CD14-positive monocyte (primary cell): ENCODE measurements at regions not wholly inside any gene's neighbourhood (a gene's known extent, or its start where the extent isn't known, plus 50 kb on each side); places are given as distances from the start of the nearest gene placed in this dataset.

Source experiments
- DNase-seq, 3 donors: peaks; one replicate each; pipeline ENCODE4 v3.0.0-alpha.2; 2011 to 2022
- H2AFZ ChIP-seq: 2 replicates; pipeline ENCODE4 v1.6.0; 2012; ENCODE audit warnings: mild to moderate bottlenecking, low read depth, low read length, inconsistent platforms; ENCODE audit not compliant: insufficient read depth, poor library complexity, severe bottlenecking
- H3K27ac ChIP-seq, 2 donors: 1 replicate in 1 of 2; 2 replicates in 1 of 2; pipeline ENCODE4 v1.5.1; 2012 to 2013; ENCODE audit warnings: low read length in 2 of 2, control low read depth in 1 of 2, inconsistent platforms in 1 of 2, low read depth in 1 of 2, mild to moderate bottlenecking in 1 of 2
- H3K27me3 ChIP-seq, 2 donors: one replicate each; pipeline versions ENCODE4 v1.6.0 to v1.6.1; 2011 to 2013; ENCODE audit warnings: low read length in 2 of 2; ENCODE audit not compliant: control insufficient read depth in 2 of 2, insufficient read depth in 2 of 2
- H3K36me3 ChIP-seq, 2 donors: replicated peaks in 1 of 2; 1 replicate in 1 of 2; 2 replicates in 1 of 2; pipeline versions ENCODE4 v1.5.1 to v1.6.1; 2012 to 2013; ENCODE audit warnings: low read length in 2 of 2, control low read depth in 1 of 2, inconsistent platforms in 1 of 2, mild to moderate bottlenecking in 1 of 2; ENCODE audit not compliant: insufficient read depth in 2 of 2, control insufficient read depth in 1 of 2
- H3K4me1 ChIP-seq, 2 donors: 1 replicate in 1 of 2; 2 replicates in 1 of 2; pipeline versions ENCODE4 v1.5.1 to v1.6.1; 2012 to 2013; ENCODE audit warnings: low read length in 2 of 2, control low read depth in 1 of 2, inconsistent platforms in 1 of 2, mild to moderate bottlenecking in 1 of 2, moderate library complexity in 1 of 2; ENCODE audit not compliant: insufficient read depth in 2 of 2, control insufficient read depth in 1 of 2
- H3K4me2 ChIP-seq: replicated peaks from 2 replicates; pipeline ENCODE3; 2012; ENCODE audit warnings: low read length, moderate library complexity, mild to moderate bottlenecking; ENCODE audit not compliant: poor library complexity, severe bottlenecking; ENCODE audit errors: extremely low read depth
- H3K4me3 ChIP-seq, 3 experiments: fragments of 200-600 bp in 1 of 3; sonication (generic) in 1 of 3; replicated peaks in 1 of 3; 1 replicate in 2 of 3; 2 replicates in 1 of 3; pipeline ENCODE4 v1.5.1; 2011 to 2013; ENCODE audit warnings: low read length in 3 of 3, mild to moderate bottlenecking in 3 of 3, control low read depth in 2 of 3, low read depth in 2 of 3, inconsistent platforms in 1 of 3, moderate library complexity in 1 of 3
- H3K79me2 ChIP-seq: 2 replicates; pipeline ENCODE4 v1.6.0; 2012; ENCODE audit warnings: mild to moderate bottlenecking, control low read depth, inconsistent platforms, low read length, moderate library complexity; ENCODE audit not compliant: insufficient read depth
- H3K9ac ChIP-seq: 2 replicates; pipeline ENCODE4 v1.6.0; 2017; ENCODE audit warnings: low read length, mild to moderate bottlenecking; ENCODE audit not compliant: insufficient read depth, poor library complexity, severe bottlenecking
- H3K9me3 ChIP-seq, 2 donors: replicated peaks in 1 of 2; 1 replicate in 1 of 2; 2 replicates in 1 of 2; pipeline versions ENCODE4 v1.5.1 to v1.6.1; 2012 to 2013; ENCODE audit warnings: low read length in 2 of 2, control low read depth in 1 of 2; ENCODE audit not compliant: control insufficient read depth in 1 of 2, insufficient read depth in 1 of 2
- H4K20me1 ChIP-seq: 2 replicates; pipeline ENCODE4 v1.6.0; 2012; ENCODE audit warnings: mild to moderate bottlenecking, low read length, control low read depth, moderate library complexity; ENCODE audit not compliant: insufficient read depth
- H3K27ac Mint-ChIP-seq, 7 donors: one replicate each; pipeline ENCODE4 v1.8.0; 2020; ENCODE audit warnings: mild to moderate bottlenecking in 7 of 7, mixed read lengths in 7 of 7, moderate library complexity in 6 of 7, inconsistent platforms in 2 of 7
- H3K27me3 Mint-ChIP-seq, 3 donors: one replicate each; pipeline ENCODE4 v1.8.0; 2021 to 2022; ENCODE audit warnings: low read depth in 3 of 3, mild to moderate bottlenecking in 3 of 3, mixed read lengths in 3 of 3, moderate library complexity in 3 of 3, inconsistent platforms in 1 of 3
- H3K36me3 Mint-ChIP-seq, 2 donors: one replicate each; pipeline ENCODE4 v1.8.0; 2020; ENCODE audit warnings: mixed read lengths in 2 of 2, inconsistent platforms in 1 of 2, mild to moderate bottlenecking in 1 of 2
- H3K4me1 Mint-ChIP-seq: one replicate; pipeline ENCODE4 v1.8.0; 2020; ENCODE audit warnings: mild to moderate bottlenecking, mixed read lengths
- H3K4me3 Mint-ChIP-seq, 2 donors: one replicate each; pipeline ENCODE4 v1.8.0; 2020; ENCODE audit warnings: mild to moderate bottlenecking in 2 of 2, mixed read lengths in 2 of 2, moderate library complexity in 1 of 2
- H3K9me3 Mint-ChIP-seq, 7 donors: one replicate each; pipeline ENCODE4 v1.8.0; 2020 to 2022; ENCODE audit warnings: mixed read lengths in 7 of 7, mild to moderate bottlenecking in 6 of 7, moderate library complexity in 6 of 7, inconsistent platforms in 2 of 7
- CTCF ChIP-seq: fragments of 200-600 bp; IDR thresholded peaks from one replicate; pipeline ENCODE4 v1.8.0; 2022; ENCODE audit warnings: antibody characterized with exemption, mild to moderate bottlenecking
- WGBS: methylation state at CpG from one replicate; pipeline ENCODE4 v1.1.5; 2013; ENCODE audit warnings: missing lambda C conversion rate; ENCODE audit not compliant: insufficient coverage; 5-methylcytosine and 5-hydroxymethylcytosine counted together
- intact Hi-C, 2 donors: fragments of 100-400 bp; cut with micrococcal nuclease; formaldehyde crosslinking; loops; one replicate each; pipeline versions ENCODE4 v1.15.0 to v1.15.1; 2023

GRCh38 chr14:86153480-86153879 lies 623.5 kb downstream of the FLRT2 start:
- Histone ChIP-seq H3K79me2 (no peaks in the 10 kb centered on the region), H3K9me3 (no peaks in the 10 kb centered on the region), H3K9ac (no peak overlapping the region), H3K27ac (no peak overlapping the region), H3K27me3 (no peaks in the 10 kb centered on the region), H3K4me2 (no peak overlapping the region), H4K20me1 (no peaks in the 10 kb centered on the region), H3K4me1 (no peaks in the 10 kb centered on the region), H3K4me3 (no peak overlapping the region), H3K36me3 (no peaks in the 10 kb centered on the region), H2AFZ (no peak overlapping the region)
- Mint-ChIP-seq H3K36me3 (no peaks in the 10 kb centered on the region), H3K4me3 (no peak overlapping the region), H3K27ac (no peak overlapping the region), H3K27me3 (peaks cover 0 to 2% (median 0%) of the 10 kb centered on the region in 3 donors), H3K4me1 (no peaks in the 10 kb centered on the region), H3K9me3 (peaks cover 0 to 7% (median 3%) of the 10 kb centered on the region in 7 donors)
- no peak for TF ChIP-seq CTCF
- no peak for DNase-seq
- intact Hi-C loops = no loop called here

DNA sequence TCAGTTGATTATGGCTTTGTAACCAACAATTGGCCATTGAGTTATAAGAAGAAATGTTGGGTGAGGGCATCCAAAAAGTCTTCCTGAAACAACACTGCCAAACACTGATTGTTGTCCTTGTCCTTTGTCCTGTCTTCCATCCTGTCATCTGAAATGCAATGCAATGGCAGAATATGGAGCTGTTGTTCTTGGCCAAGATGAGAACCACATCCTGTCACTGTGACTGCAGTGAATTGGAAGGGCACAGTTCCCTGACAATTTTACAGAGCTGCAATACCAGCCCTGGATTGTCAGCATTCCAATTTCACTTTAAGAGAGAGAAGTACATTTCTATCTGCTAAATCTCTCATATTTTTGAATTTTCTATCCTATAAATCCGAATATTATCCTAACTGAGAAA lies 613.3 kb downstream of the FLRT2 start:
- no CpG with 5 or more reads among the region's 1 CpG for WGBS
- no peak overlapping the region for H3K4me3 ChIP-seq
- H3K27ac ChIP-seq = no peak overlapping the region
- H3K27me3 ChIP-seq = no peaks in the 10 kb centered on the region
- H3K9ac ChIP-seq = no peak overlapping the region
- H4K20me1 ChIP-seq = no peaks in the 10 kb centered on the region
- H2AFZ ChIP-seq = no peak overlapping the region
- no peak for DNase-seq
- intact Hi-C loops = no loop called here
- Mint-ChIP-seq H3K4me3 (no peak overlapping the region), H3K27ac (no peak overlapping the region), H3K27me3 (no peaks in the 10 kb centered on the region), H3K4me1 (no peaks in the 10 kb centered on the region), H3K9me3 (peaks cover 0 to 11% (median 2%) of the 10 kb centered on the region in 7 donors), H3K36me3 (no peaks in the 10 kb centered on the region)
- no peaks in the 10 kb centered on the region for H3K36me3 ChIP-seq
- H3K9me3 ChIP-seq = peaks cover 0 to 2% of the 10 kb centered on the region in 2 donors
- no peaks in the 10 kb centered on the region for H3K4me1 ChIP-seq
- no peak overlapping the region for H3K4me2 ChIP-seq
- H3K79me2 ChIP-seq = no peaks in the 10 kb centered on the region
- TF ChIP-seq CTCF = no peak
